Stimulated activated naive CD8-positive, alpha-beta T cell treated with anti-CD3 and anti-CD28 coated beads, Interleukin-15, amount 100 ng/mL, for 72 hours (primary cell): ENCODE measurements at regions not wholly inside any gene's neighbourhood (a gene's known extent, or its start where the extent isn't known, plus 50 kb on each side); places are given as distances from the start of the nearest gene placed in this dataset.
"Not testable (repeated sequence)": the region's sequence is repeated elsewhere in the genome, so short reads cannot be mapped to it uniquely, and the experiment has no call there.

Experiments used
- ATAC-seq: fragments of 150-1000 bp; cut with Tn5 transposase; 2 replicates; pipeline ENCODE4 v1.10.0; 2021; ENCODE audit warnings: mild to moderate bottlenecking, moderate library complexity
- DNase-seq, 2 donors: peaks; one replicate each; pipeline ENCODE4 v3.0.0; 2021 to 2022
- H3K27ac Mint-ChIP-seq, 2 donors: one replicate each; pipeline ENCODE4 v1.8.0; 2022; ENCODE audit warnings: mild to moderate bottlenecking in 2 of 2, mixed read lengths in 2 of 2, moderate library complexity in 2 of 2
- H3K27me3 Mint-ChIP-seq: one replicate; pipeline ENCODE4 v1.8.0; 2022; ENCODE audit warnings: mixed read lengths
- H3K4me1 Mint-ChIP-seq: one replicate; pipeline ENCODE4 v1.8.0; 2022; ENCODE audit warnings: mild to moderate bottlenecking, mixed read lengths
- H3K4me3 Mint-ChIP-seq, 2 donors: one replicate each; pipeline ENCODE4 v1.8.0; 2022; ENCODE audit warnings: mild to moderate bottlenecking in 2 of 2, mixed read lengths in 2 of 2, moderate library complexity in 1 of 2
- H3K9me3 Mint-ChIP-seq, 2 donors: one replicate each; pipeline ENCODE4 v1.8.0; 2022; ENCODE audit warnings: mixed read lengths in 2 of 2

GRCh38 chr12:88921890-88922532 lies 341.7 kb upstream of the KITLG start:
- DNase-seq (no peak), ATAC-seq (no peak)
- Mint-ChIP-seq H3K9me3 (no peaks in the 10 kb centered on the region), H3K27me3 (no peaks in the 10 kb centered on the region), H3K27ac (no peak overlapping the region), H3K4me1 (no peaks in the 10 kb centered on the region), H3K4me3 (no peak overlapping the region)

GRCh38 chr12:88921434-88921833 lies 341.2 kb upstream of the KITLG start:
- Mint-ChIP-seq H3K9me3 (no peaks in the 10 kb centered on the region), H3K27me3 (no peaks in the 10 kb centered on the region), H3K4me3 (no peak overlapping the region), H3K27ac (no peak overlapping the region), H3K4me1 (no peaks in the 10 kb centered on the region)
- ATAC-seq = no peak
- no peak for DNase-seq

GRCh38 chr12:88918161-88918560 lies 337.9 kb upstream of the KITLG start:
- Mint-ChIP-seq H3K27me3 (no peaks in the 10 kb centered on the region), H3K9me3 (peaks cover 13 to 25% of the 10 kb centered on the region in 2 donors), H3K27ac (no peak overlapping the region), H3K4me3 (no peak overlapping the region), H3K4me1 (no peaks in the 10 kb centered on the region)
- DNase-seq (no peak), ATAC-seq (no peak)

GRCh38 chr12:88914967-88915366 lies 334.7 kb upstream of the KITLG start:
- no peaks in the 10 kb centered on the region for H3K27me3 Mint-ChIP-seq
- H3K4me1 Mint-ChIP-seq = no peaks in the 10 kb centered on the region
- no peak for DNase-seq
- peaks cover 26 to 29% of the 10 kb centered on the region in 2 donors for H3K9me3 Mint-ChIP-seq
- no peak for ATAC-seq
- no peak overlapping the region for H3K4me3 Mint-ChIP-seq
- no peak overlapping the region for H3K27ac Mint-ChIP-seq

GRCh38 chr12:88909510-88909909 lies 329.2 kb upstream of the KITLG start:
- Mint-ChIP-seq H3K9me3 (peaks cover 15 to 32% of the 10 kb centered on the region in 2 donors), H3K4me1 (no peaks in the 10 kb centered on the region), H3K27ac (no peak overlapping the region), H3K4me3 (no peak overlapping the region), H3K27me3 (no peaks in the 10 kb centered on the region)
- DNase-seq (no peak), ATAC-seq (no peak)

GRCh38 chr12:88908345-88908744 lies 328.1 kb upstream of the KITLG start:
- peaks cover 4 to 25% of the 10 kb centered on the region in 2 donors for H3K9me3 Mint-ChIP-seq
- no peaks in the 10 kb centered on the region for H3K4me1 Mint-ChIP-seq
- H3K27ac Mint-ChIP-seq = no peak overlapping the region

GRCh38 chr12:88904705-88905104 lies 324.4 kb upstream of the KITLG start:
- no peaks in the 10 kb centered on the region for H3K4me1 Mint-ChIP-seq
- no peak overlapping the region for H3K4me3 Mint-ChIP-seq
- no peak for DNase-seq
- peaks cover 0 to 6% of the 10 kb centered on the region in 2 donors for H3K9me3 Mint-ChIP-seq
- ATAC-seq = no peak
- H3K27me3 Mint-ChIP-seq = no peaks in the 10 kb centered on the region
- H3K27ac Mint-ChIP-seq = no peak overlapping the region

More at GRCh38 chr12:88908345-88908744, 328.1 kb upstream of the KITLG start:
- ATAC-seq (no peak), DNase-seq (no peak)
- H3K4me3 Mint-ChIP-seq = no peak overlapping the region
- H3K27me3 Mint-ChIP-seq = no peaks in the 10 kb centered on the region

GRCh38 chr12:88903333-88903732 lies 323.1 kb upstream of the KITLG start:
- no peak for ATAC-seq
- no peaks in the 10 kb centered on the region for H3K4me1 Mint-ChIP-seq
- no peaks in the 10 kb centered on the region for H3K27me3 Mint-ChIP-seq
- no peak overlapping the region for H3K4me3 Mint-ChIP-seq
- H3K27ac Mint-ChIP-seq = no peak overlapping the region
- H3K9me3 Mint-ChIP-seq = peaks cover 0 to 6% of the 10 kb centered on the region in 2 donors
- no peak for DNase-seq

GRCh38 chr12:88897723-88898122 lies 317.5 kb upstream of the KITLG start:
- DNase-seq (no peak), ATAC-seq (no peak)
- H3K4me1 Mint-ChIP-seq = no peaks in the 10 kb centered on the region
- no peaks in the 10 kb centered on the region for H3K9me3 Mint-ChIP-seq
- no peaks in the 10 kb centered on the region for H3K27me3 Mint-ChIP-seq
- no peak overlapping the region for H3K4me3 Mint-ChIP-seq
- H3K27ac Mint-ChIP-seq = no peak overlapping the region

- no peak for ATAC-seq
- Mint-ChIP-seq H3K4me1 (no peaks in the 10 kb centered on the region), H3K27me3 (no peaks in the 10 kb centered on the region), H3K27ac (no peak overlapping the region), H3K9me3 (no peaks in the 10 kb centered on the region), H3K4me3 (no peak overlapping the region)
- DNase-seq = no peak
Measured at GRCh38 chr12:88896958-88897357, 316.7 kb upstream of the KITLG start.

GRCh38 chr12:88895634-88896033 lies 315.4 kb upstream of the KITLG start:
- no peaks in the 10 kb centered on the region for H3K4me1 Mint-ChIP-seq

GRCh38 chr12:88893801-88894200 lies 313.5 kb upstream of the KITLG start:
- H3K9me3 Mint-ChIP-seq = no peaks in the 10 kb centered on the region
- H3K27ac Mint-ChIP-seq = no peak overlapping the region
- H3K4me1 Mint-ChIP-seq = no peaks in the 10 kb centered on the region

More at GRCh38 chr12:88895634-88896033, 315.4 kb upstream of the KITLG start:
- Mint-ChIP-seq H3K27ac (no peak overlapping the region), H3K27me3 (no peaks in the 10 kb centered on the region), H3K4me3 (no peak overlapping the region), H3K9me3 (no peaks in the 10 kb centered on the region)
- ATAC-seq = no peak
- no peak for DNase-seq

GRCh38 chr12:88891434-88891833 lies 311.2 kb upstream of the KITLG start:
- H3K9me3 Mint-ChIP-seq, DNase-seq, ATAC-seq, H3K27ac Mint-ChIP-seq, H3K4me1 Mint-ChIP-seq, H3K27me3 Mint-ChIP-seq, H3K4me3 Mint-ChIP-seq: not testable (repeated sequence)

More at GRCh38 chr12:88893801-88894200, 313.5 kb upstream of the KITLG start:
- Mint-ChIP-seq H3K27me3 (no peaks in the 10 kb centered on the region), H3K4me3 (no peak overlapping the region)
- DNase-seq (no peak), ATAC-seq (no peak)

- no peak for DNase-seq
- H3K27me3 Mint-ChIP-seq = no peaks in the 10 kb centered on the region
- H3K4me3 Mint-ChIP-seq = no peak overlapping the region
- no peaks in the 10 kb centered on the region for H3K9me3 Mint-ChIP-seq
- no peak for ATAC-seq
- no peak overlapping the region for H3K27ac Mint-ChIP-seq
- no peaks in the 10 kb centered on the region for H3K4me1 Mint-ChIP-seq
Measured at GRCh38 chr12:88889326-88890110, 309.2 kb upstream of the KITLG start.

GRCh38 chr12:88884600-88884999 lies 304.3 kb upstream of the KITLG start:
- Mint-ChIP-seq H3K9me3 (peaks cover 0 to 8% of the 10 kb centered on the region in 2 donors), H3K27ac (no peak overlapping the region)
- no peak for ATAC-seq

GRCh38 chr12:88882662-88883061 lies 302.4 kb upstream of the KITLG start:
- peaks cover 0 to 8% of the 10 kb centered on the region in 2 donors for H3K9me3 Mint-ChIP-seq
- DNase-seq (no peak), ATAC-seq (no peak)
- no peak overlapping the region for H3K27ac Mint-ChIP-seq
- no peak overlapping the region for H3K4me3 Mint-ChIP-seq
- H3K27me3 Mint-ChIP-seq = no peaks in the 10 kb centered on the region
- no peaks in the 10 kb centered on the region for H3K4me1 Mint-ChIP-seq

More at GRCh38 chr12:88884600-88884999, 304.3 kb upstream of the KITLG start:
- no peak for DNase-seq
- H3K4me1 Mint-ChIP-seq = no peaks in the 10 kb centered on the region
- no peaks in the 10 kb centered on the region for H3K27me3 Mint-ChIP-seq
- H3K4me3 Mint-ChIP-seq = no peak overlapping the region
